PFSK-1 (cell line): ENCODE measurements at regions not wholly inside any gene's neighbourhood (a gene's known extent, or its start where the extent isn't known, plus 50 kb on each side); places are given as distances from the start of the nearest gene placed in this dataset.

Source experiments
- FOXP2 ChIP-seq: optimal IDR thresholded peaks from 2 replicates; pipeline ENCODE3; 2011; ENCODE audit warnings: borderline replicate concordance, control low read depth, inconsistent platforms; ENCODE audit not compliant: insufficient read depth; ENCODE audit errors: extremely low read length, extremely low read depth
- POLR2AphosphoS5 ChIP-seq: IDR thresholded peaks from 2 replicates; pipeline ENCODE4 v1.6.1; 2012; ENCODE audit warnings: low read depth, mild to moderate bottlenecking, control low read depth, low read length, moderate library complexity
- REST ChIP-seq, 2 experiments: IDR thresholded peaks; 2 replicates each; pipeline versions ENCODE4 v1.6.1 to v1.8.0; 2011 to 2012; ENCODE audit warnings: low read depth in 2 of 2, low read length in 2 of 2, control low read depth in 1 of 2, inconsistent platforms in 1 of 2, mild to moderate bottlenecking in 1 of 2, moderate library complexity in 1 of 2; ENCODE audit not compliant: insufficient read depth in 1 of 2
- TAF1 ChIP-seq: IDR thresholded peaks from 2 replicates; pipeline ENCODE4 v1.6.1; 2012; ENCODE audit warnings: low read length, control low read depth, borderline replicate concordance; ENCODE audit not compliant: insufficient read depth

GRCh38 chr2:133865141-133865540 is 296.9 kb upstream of the NCKAP5 start:
- TF ChIP-seq TAF1: no peak
- no peak for TF ChIP-seq REST (IDR thresholded peaks at IDR 0.05; ENCODE audit: insufficient read depth in 1 of 2, low read depth in 2 of 2, low read length in 2 of 2)
- TF ChIP-seq POLR2AphosphoS5: no peak
- TF ChIP-seq FOXP2: no peak
